GM19397 (cell line): ENCODE measurements at regions not wholly inside any gene's neighbourhood (a gene's known extent, or its start where the extent isn't known, plus 50 kb on each side); places are given as distances from the start of the nearest gene placed in this dataset.

Experiments
- ATAC-seq: cut with Tn5 transposase; IDR thresholded peaks from one replicate; pipeline ENCODE4 v1.9.1; 2021; ENCODE audit warnings: mild to moderate bottlenecking, moderate library complexity; ENCODE audit not compliant: unreplicated experiment

DNA sequence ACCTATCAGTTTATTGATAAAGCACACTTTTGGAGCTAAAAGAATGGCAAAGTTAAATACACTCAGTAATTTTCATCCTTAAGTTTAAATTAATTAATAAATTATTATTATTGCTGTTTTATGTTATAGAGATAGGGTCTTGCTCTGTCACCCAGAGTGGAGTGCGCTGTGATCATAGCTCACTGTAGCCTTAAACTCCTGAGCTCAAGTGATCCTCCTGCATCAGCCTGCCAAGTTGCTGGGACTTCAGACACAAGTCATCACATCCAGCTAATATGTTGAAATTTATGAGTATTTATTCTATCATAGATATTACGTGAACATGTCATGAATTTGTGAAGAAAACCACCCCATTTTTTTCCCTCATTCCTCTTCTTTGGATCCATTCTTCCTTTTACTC is 64.2 kb downstream of the GJA1 start:
- no peak for ATAC-seq

DNA sequence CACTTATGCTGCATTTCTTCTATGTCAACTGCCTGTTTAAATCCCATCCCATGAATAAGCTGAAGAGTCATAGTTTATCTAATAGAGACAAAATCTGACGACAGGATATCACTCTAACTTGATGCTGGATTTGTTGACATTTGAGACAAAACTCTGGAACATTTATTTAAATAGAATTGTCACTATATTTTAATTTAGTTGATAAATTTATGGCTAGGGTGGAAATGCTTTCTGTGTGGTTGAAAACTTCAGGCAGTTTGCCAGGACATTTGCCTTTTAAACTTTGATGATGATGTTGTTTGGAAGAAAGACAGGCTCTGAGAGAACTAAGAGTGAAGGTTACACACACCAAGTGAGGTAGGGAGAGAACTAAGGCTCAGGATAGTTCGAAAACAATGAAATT is 68.1 kb downstream of the GJA1 start:
- no peak for ATAC-seq

DNA sequence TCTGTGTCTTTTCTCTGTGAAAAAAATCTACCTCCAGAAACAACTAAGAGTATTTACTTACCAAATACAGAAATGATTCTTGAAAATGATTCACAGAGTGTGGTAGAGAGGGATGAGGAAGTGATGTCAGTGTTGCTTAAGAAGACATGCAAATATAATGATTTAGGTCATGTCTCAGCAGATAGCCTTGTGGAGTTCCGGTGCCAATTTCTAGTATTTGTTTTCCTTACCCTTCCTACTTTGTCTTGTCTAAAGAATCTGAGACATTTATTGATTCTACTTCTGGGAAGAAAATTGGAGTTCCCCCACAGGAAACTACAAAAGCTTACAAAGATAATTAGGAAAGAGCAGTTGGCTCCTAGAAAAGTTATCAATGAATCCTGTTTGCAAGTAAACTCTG is 68.8 kb downstream of the GJA1 start:
- ATAC-seq = no peak

DNA sequence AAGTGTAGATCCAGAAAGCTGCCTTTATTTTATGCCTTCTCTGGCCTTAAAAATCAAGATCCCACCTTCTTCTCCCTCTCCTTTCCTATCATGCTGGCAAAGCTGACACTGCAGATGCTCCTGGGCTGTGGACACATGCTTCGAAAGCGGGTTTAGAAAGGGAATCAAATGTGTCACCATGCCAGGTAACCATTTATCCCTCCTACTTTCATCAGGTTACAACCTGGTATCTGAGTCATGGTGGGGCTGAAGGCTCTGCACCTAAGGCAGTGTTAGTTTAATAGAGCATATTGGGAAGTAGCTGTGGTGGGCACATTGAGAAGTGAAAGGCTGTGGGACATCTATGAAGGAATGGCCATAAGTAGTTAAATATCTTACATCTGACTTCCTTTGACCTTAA is 69.8 kb downstream of the GJA1 start:
- no peak for ATAC-seq

GRCh38 chr6:121506761-121507754 is 71.6 kb downstream of the GJA1 start:
- ATAC-seq = no peak

DNA sequence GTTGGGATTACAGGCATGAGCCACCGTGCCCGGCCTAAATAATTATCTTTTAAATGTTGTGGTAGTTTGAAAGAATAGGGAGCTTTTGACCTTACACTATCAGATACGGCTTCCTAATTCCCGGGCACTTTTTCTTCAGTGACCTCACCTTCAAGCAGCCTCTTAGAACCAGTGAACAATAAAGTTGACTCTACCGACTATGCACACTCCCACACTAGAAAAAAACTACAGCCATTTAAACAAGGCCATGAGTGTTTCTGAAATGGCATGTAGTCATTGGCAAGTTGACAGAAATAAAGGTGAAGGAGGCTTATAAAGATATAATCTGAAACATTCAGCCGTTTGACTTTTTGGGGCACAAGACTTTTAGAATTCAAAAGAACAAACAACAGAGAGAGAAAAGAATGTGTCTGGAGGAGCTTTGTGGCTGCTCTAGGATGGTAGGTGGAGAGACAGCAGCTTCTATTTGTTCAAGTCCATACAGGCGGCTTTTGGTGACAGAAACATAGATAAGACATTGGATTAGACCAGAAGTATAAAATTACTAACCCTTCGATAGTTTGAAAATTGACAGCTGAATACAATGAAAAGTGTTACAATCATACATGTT is 75.2 kb downstream of the GJA1 start:
- no peak for ATAC-seq

- ATAC-seq = no peak
Measured at GRCh38 chr6:121515630-121516265, 80.3 kb downstream of the GJA1 start.

DNA sequence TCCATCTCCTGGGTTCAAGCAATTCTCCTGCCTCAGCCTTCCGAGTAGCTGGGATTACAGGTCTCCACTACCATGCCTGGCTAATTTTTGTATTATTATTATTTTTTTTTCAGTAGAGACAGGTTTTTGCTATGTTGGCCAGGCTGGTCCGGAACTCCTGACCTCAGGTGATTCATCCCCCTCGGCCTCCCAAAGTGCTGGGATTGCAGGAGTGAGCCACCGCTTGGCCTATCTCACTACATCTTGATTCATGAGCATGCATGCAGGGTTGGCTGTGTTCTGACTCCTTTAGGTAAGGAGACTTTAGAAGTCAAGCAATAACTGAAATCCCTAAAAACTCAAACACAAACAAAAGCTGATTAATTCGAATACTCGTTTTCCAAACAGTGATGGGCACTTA is 80.9 kb downstream of the GJA1 start:
- ATAC-seq = no peak

GRCh38 chr6:121520337-121521163 is 85.1 kb downstream of the GJA1 start:
- no peak for ATAC-seq

- ATAC-seq = no peak
Measured at GRCh38 chr6:121521164-121521555, 85.7 kb downstream of the GJA1 start.

GRCh38 chr6:121522265-121522664 is 86.8 kb downstream of the GJA1 start:
- no peak for ATAC-seq

DNA sequence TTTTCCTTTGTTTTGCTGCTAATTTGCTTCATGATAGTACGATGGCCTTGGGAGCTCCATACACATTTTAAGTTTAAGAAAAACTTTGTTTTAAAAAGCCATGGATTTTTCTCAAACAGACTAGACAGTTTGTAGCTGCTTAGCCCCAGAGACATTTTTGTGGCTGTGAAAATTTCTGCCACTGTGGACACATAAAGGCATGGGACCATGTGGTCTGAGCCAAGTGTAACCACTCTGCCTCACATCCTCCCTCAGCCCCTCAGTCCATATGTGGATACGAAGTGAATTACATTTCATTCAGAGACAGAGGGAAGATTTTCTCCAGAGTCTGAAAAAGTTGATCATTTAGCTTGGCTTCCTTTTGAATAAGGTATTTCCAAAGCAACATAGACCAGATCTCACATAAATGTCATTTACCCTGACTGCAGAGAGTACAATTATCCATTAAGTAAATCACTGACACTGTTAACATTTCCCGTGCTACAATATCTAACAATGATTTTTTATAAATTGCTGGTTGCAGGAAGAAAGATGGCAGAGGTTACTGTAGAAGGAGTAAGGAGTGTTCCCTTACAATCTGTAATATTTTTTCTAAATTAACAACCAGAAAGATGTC is 87.4 kb downstream of the GJA1 start:
- no peak for ATAC-seq

DNA sequence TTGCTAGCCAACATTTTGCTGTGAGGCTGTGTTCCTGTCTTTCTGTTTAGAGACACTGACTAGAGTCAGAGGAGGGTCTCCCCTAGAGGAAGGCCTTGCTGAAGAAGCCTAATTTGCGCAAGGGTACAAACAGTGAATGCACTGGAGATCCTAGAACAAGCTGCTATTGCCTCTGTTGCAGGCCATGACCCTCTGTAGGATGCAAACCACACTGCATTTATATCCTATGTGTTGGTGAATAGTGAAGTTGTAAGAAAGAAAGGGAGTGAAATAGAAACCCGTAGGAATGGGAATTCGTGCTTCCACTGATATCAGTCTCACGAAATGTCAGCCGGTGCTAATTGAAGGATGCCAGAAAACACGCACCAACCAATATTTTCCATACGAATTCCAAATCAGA is 88.2 kb downstream of the GJA1 start:
- no peak for ATAC-seq

GRCh38 chr6:121526282-121526681 is 90.8 kb downstream of the GJA1 start:
- ATAC-seq = no peak

- ATAC-seq = no peak
Measured at GRCh38 chr6:121531658-121532169, 96.3 kb downstream of the GJA1 start.

DNA sequence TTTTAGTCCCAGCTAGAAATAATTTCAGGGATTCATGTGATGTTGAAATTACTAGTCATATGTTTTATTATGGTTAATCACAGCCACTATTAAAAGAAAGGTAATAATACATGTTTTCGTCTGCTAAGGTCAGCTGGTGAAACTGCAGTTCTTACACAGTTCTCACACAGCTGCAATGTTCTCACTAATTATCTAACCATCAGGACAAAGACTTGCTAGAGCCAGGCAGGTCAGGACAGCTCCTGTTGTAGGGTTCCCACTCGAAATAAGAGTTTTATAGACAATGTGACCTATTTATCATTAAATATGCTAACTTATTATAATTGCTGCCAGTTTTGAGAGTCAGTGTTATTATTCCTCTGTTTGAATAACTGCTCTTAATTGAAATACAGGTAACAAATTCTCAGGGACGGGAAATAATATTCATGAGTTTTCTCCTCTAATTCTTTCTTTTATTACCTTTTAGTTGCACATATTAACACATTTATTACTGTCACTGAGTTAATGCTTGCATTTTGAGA is 97.9 kb downstream of the GJA1 start:
- no peak for ATAC-seq

DNA sequence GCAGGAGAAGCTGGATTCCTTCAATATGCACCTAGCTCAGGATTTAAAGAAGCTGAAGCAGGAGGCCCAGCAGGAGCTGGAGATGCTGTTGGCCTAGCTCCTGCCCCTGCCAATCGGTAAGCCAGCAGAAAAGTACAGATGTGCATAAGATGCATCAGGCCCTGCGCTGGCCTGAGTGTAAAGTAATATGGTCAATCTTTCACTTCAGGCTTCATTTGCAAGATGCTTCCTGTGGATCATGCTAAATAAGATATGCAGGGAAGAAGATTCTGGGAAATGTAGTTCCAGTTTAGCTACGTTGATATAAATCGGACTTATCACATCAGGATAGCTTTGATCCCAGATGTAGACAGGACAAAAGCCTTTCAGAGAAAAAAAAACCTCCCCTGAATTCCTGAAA is 100.3 kb downstream of the GJA1 start:
- ATAC-seq = no peak

DNA sequence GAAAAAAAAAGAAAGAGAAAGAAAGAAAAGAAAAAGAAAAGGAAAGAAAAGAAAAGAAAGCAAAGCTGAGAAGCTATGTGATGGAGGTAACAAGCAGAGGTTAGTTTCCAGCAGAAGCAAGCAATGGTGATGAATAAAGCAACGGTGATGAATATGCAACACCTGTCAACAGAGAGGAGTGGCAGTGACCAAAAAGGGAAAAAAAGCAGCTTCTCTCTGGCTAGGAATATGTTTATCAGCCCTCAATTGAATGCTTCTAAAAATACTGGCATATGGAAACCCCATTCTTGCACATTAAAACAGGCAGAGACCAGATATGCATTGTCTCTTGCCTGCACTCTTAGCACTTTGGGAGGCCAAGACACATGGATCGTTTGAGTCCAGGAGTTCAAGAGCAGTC is 100.9 kb downstream of the GJA1 start:
- ATAC-seq = no peak

- ATAC-seq = no peak
Measured at GRCh38 chr6:121539439-121539838, 104.0 kb downstream of the GJA1 start.

GRCh38 chr6:121540210-121540609 is 104.8 kb downstream of the GJA1 start:
- ATAC-seq = no peak
